Omental fat pad (tissue), 3 donors: ENCODE measurements at regions not wholly inside any gene's neighbourhood (a gene's known extent, or its start where the extent isn't known, plus 50 kb on each side); places are given as distances from the start of the nearest gene placed in this dataset.
A peak's percentile ranks its signal among the peaks of the same experiment; 100 is the strongest.

ENCODE experiments used
- ATAC-seq: fragments of 150-250 bp; one replicate; pipeline ENCODE4 v1.9.1; 2016; ENCODE audit warnings: mild to moderate bottlenecking, moderate library complexity; ENCODE audit not compliant: low FRiP score
- DNase-seq: peaks from one replicate; pipeline ENCODE4 v3.0.0-alpha.2; 2019; ENCODE audit warnings: low spot score
- TF ChIP-seq, protein P1 (sequence below), 3 donors: fragments of 450-650 bp; IDR thresholded peaks; one replicate each; pipeline ENCODE4 v1.5.1; 2016 to 2017; ENCODE audit warnings: antibody characterized with exemption in 3 of 3, mild to moderate bottlenecking in 3 of 3, moderate library complexity in 2 of 3

GRCh38 chr9:693201-694091, 148.1 kb upstream of the DMRT1 start:
- no peak for DNase-seq

GRCh38 chr9:694092-694402, 147.4 kb upstream of the DMRT1 start:
- no peak for DNase-seq
- no peak for ATAC-seq
- TF ChIP-seq, protein P1, sequence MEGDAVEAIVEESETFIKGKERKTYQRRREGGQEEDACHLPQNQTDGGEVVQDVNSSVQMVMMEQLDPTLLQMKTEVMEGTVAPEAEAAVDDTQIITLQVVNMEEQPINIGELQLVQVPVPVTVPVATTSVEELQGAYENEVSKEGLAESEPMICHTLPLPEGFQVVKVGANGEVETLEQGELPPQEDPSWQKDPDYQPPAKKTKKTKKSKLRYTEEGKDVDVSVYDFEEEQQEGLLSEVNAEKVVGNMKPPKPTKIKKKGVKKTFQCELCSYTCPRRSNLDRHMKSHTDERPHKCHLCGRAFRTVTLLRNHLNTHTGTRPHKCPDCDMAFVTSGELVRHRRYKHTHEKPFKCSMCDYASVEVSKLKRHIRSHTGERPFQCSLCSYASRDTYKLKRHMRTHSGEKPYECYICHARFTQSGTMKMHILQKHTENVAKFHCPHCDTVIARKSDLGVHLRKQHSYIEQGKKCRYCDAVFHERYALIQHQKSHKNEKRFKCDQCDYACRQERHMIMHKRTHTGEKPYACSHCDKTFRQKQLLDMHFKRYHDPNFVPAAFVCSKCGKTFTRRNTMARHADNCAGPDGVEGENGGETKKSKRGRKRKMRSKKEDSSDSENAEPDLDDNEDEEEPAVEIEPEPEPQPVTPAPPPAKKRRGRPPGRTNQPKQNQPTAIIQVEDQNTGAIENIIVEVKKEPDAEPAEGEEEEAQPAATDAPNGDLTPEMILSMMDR (IDR thresholded peaks at IDR 0.05): no peak

More at GRCh38 chr9:693201-694091, 148.1 kb upstream of the DMRT1 start:
- peak; percentile 13 for ATAC-seq
- TF ChIP-seq, protein P1 (IDR thresholded peaks at IDR 0.05): no peak

DNA sequence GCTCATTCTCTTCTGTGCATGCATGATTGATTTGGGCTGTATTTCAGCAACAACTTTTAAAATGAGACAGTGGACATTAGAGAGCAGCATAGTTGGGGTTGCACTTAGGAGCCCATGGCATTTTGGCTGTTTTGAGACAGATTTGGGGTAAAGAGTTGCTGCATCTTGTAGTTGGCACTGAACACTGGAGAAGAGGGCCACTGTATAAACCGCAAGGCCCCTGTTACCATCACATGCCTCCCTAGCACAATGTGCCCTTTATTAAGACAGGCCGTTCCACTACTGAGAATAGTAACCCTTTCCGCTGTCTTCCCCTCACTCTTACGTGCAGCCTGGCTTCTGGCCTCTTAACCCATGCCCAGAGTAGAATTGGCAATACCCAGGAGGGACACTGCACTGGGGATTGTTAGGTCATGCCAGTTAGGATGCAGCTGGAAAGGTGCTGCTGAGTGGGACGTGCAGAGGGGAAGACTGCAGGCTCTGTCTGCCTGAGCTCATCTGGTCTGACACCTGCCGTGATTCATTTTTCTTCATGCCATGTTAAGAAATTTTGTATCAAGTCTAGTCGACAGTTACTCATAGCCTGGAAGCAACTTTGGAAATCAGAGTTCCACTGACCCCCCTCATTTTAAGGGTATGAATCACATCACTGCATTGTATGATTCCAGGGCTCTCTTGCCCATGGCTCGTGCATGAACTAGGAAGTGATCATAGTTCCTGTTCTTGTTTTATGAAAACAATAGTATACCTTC, 146.9 kb upstream of the DMRT1 start:
- DNase-seq (no peak), ATAC-seq (peak; percentile 87)
- TF ChIP-seq, protein P1 (IDR thresholded peaks at IDR 0.05): no peak

- no peak for ATAC-seq
- no peak for DNase-seq
- TF ChIP-seq, protein P1 (IDR thresholded peaks at IDR 0.05): no peak
These were observed 146.2 kb upstream of the DMRT1 start for GRCh38 chr9:695252-695651.

DNA sequence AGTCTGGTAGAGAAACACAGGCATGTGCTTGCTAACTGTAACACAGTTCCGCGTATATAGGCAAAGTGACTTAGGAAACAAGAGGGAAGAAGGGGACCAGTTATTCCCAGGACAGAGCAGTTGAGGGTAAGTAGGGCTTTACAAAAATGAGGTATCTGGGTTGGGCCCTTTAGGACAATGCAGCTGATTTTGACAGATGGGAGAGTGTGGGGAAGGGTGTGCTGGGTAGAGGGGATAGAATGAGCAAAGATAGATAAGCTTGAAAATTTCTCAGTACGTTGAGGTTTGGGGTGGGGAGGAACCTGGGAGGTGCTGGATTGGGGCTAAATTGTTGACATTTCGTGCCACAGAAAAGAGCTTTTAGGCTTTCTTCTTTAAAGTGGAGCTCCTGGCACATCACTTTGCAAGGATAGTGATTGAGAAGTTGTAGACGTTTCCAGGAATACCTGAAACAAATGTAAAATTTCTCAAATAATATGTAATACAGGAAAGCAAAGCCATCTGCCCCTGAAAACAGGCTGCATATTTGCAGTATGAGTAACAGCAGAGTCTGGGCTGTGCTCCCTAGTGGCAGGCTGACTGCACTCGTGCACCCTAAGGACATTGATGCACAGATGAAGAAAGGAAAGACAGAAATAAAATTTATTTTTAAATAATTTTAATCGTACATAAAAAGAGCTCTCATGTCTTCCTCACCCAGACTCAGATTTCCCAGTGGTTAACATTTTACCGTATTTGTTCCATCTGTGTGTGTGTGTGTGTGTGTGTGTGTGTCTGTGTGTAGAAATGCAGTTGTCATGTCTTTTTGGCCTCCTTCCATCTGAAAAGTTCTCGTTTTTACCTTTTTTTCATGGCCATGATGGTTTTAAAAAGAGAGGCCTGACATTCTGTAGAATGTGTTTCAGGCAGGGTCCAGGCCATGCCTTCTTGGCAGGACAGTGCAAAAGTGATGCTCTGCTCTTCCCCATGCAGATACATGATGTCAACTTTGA, 144.9 kb upstream of the DMRT1 start:
- no peak for DNase-seq
- ATAC-seq: peak; percentile 55
- TF ChIP-seq, protein P1 (IDR thresholded peaks at IDR 0.05): no peak

GRCh38 chr9:698276-698675, 143.2 kb upstream of the DMRT1 start:
- DNase-seq: no peak
- peak; percentile 41 for ATAC-seq
- TF ChIP-seq, protein P1 (IDR thresholded peaks at IDR 0.05): no peak
